HG02763 (cell line): ENCODE measurements at regions not wholly inside any gene's neighbourhood (a gene's known extent, or its start where the extent isn't known, plus 50 kb on each side); places are given as distances from the start of the nearest gene placed in this dataset.

Experiments used
- ATAC-seq: cut with Tn5 transposase; IDR thresholded peaks from one replicate; pipeline ENCODE4 v1.9.1; 2021; ENCODE audit warnings: mild to moderate bottlenecking, moderate library complexity; ENCODE audit not compliant: unreplicated experiment

DNA sequence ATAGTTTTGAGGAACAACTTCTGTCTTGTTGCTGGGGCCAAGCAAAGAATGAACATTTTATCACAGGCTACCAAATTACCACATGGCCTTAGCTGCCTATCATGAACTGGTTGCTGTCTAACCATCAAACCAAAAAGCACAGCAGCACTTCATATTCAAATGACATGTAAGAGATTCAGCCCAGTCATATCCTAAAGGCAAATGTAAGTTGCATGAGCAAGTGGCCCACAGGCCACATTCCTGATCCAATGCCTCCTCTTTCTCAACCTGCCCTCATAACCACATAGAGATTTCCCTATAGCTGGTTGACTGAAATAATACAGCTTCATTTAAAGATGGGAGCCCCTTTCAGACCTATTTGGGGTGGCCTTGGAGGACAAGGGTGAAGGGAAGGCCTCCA, 572.3 kb downstream of the IRS1 start:
- no peak for ATAC-seq

DNA sequence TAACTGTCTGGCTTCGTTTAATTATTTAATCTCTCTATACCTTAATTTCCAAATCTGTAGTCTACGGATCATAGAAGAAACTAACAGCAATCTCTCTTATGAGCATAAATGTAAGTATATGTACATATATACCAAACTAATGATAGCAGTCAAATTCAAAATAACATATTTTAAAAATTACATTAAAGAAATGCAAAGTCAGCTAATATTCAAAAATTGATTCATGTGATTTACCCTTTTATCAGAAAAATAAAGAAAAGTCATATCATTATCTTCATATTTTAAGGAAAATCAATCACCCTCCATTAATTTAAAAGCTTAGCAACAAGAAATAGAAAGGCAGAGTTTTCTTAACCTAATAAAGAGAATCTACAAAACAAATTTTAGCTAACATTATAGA, 575.9 kb downstream of the IRS1 start:
- no peak for ATAC-seq

DNA sequence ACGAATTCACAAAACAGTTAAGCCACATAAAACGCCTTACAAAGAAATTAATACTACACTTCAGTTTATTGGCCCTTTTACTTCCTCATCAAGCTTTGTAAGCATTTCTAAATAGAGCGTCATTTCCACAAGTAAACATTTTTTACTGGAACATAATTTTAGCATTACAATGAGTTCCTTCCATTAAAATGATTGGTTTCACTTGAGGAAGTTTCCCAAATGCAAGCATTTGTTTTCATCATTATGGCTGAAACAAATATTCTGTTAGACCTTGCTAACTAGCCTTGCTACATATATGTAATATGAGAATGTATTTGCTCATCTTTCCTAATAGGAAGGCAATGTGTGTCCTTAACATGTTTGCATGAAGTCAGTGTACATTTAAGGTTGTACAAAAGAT, 579.1 kb downstream of the IRS1 start:
- no peak for ATAC-seq

DNA sequence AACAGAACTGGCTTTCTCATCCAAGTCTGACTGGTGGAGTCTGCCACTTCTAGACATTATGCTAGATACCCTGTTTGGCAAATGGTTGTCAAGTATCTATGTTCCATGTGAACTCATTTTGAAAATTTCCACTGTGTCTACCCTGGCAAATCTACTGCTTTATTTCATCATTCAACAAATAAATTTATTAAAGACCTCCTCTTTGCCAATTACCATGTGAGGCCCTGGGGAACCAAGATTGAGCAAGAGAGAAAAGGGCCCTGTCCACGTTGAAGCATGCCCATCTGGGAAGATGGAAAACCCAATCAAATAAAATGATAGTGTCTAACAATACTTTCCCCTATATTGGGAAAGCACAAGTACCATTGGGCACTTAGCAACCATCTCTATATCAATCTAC, 582.4 kb downstream of the IRS1 start:
- ATAC-seq, result no peak

DNA sequence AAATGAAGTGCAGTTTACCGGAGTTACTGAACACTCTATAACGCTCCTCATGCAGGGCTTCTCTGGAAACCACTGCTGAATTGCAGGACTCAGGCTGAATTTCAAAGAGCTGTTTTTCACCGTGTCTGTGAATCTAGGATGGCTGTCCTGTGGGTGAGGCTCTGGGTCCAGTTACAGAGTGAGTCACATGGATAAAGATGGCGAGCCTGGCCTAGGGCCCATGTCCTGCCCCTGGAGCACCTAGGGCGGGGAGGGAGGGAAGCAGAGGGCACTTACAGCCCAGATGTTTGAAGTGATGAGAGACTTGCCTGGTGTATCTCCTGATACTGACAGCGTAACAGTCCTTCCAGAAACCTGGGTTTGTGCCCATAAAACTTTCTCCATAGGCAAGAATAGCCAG, 583.0 kb downstream of the IRS1 start:
- ATAC-seq, result no peak

DNA sequence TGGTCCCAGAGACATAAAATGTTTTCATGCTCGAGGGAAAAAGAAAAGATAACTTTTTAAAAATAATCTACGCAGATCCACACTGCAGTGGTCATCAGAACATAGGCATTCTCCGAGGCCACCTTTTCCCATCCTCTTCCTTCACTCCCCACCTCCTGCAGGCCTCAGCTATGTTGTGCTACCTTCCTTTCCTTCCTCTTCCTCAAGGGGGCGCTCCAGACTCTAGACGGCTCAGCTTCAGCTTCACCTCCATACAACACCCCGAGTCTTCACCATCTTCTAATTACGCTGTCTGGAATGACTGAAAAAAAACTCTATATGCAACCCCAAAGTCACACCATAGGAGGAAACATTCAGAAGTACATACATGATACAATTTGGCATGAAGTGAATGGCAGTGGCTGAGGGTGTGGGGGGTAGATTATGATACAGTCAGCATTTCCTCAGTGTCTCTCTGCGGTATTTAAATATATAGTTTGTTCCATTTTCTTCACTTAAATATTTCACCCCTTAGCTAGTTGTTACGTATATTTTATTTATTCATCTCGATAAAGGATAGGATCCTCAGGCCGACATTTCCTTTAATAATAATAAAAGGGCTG, 583.6 kb downstream of the IRS1 start:
- ATAC-seq, result peak; percentile 92

DNA sequence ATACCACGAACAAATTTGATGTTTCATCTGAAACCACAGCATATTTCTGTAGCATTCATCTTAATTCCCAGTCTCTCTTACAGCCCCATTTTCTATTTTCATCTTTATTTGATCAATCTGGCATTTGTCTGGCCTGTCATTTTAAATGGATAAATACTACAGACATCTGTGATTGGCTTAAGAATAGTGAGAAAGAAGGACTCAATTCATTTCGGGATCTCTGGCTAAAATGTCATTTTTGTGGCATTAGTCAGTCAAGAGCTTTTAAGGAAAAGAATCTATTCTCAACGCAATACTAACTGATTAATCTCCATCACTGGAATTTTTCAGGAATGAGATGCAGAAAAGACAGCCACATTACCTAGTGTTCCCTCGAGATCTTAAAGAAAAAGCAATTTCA, 585.9 kb downstream of the IRS1 start:
- ATAC-seq, result no peak

DNA sequence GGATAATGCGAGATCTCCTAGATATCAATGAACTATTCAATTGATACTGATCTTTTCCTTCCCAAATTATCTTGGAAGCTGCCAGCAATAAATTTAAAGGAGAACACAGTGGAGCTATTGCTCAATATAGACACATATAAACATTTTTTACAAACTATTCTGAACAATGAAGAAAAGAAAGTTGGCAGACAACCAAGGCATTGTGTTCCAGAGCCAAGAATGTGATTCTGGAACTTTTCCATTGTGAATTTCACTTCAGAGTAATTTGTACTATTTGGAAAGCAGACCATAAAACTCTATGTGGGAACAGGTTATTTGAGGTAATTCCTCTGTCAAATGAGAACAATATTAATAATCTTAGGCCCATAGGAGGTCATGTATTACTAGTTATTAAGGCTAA, 588.2 kb downstream of the IRS1 start:
- no peak for ATAC-seq

DNA sequence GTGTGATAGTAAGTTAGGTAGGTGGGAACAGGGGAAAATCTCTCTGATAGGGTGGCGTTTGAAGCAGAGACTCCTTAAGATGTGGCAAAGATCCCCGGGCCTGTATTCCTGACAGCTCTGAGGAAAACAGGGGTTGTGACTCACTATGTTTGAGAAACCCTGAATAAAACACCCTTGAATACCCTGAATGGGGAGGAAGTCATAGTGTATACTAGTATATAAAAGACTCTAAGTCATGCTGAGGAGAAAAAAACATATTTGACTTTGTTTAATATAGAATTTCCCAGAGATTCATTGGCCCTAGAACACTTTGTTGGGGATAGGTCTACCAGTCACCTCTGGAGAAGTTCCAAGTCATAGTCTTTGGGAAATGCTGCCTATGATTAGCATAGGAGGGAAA, 590.9 kb downstream of the IRS1 start:
- ATAC-seq, result no peak

DNA sequence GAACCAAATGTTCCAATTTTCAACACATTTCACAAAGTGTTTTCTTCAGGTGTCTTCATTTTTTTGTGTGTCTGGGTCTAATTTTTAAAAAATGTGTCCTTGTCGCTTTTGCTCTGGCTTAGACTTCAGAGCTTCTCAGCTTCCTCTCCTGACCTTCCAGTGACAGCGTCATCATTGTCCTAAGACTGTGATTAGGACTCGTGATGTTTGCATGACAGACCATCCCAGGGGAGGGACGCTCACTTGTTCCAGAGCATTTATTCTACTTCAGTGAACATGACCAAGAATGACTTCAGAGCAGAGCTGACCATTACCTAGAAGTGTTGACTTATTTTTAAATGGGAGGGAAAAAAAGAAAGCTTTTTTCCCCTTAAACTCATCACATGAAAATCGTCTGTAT, 591.9 kb downstream of the IRS1 start:
- no peak for ATAC-seq

DNA sequence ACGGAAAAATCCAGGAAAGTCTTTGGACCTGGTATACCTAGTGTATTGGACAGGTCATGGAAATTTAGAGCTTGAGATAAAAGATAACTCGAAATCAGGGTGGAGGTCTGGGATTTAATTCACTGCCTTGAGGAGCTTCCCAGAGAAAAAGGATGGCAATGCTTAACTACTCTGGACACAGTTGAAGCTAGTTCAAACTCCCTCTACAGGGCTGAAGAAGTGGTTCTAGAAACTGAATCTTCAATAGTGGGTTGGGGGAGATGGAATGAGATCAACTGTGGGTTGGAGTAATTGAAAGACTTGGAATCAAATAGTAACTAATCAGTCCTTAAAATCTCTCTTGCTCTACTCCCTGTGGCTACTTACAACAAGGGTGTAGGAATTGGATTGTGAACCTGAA, 600.1 kb downstream of the IRS1 start:
- no peak for ATAC-seq

DNA sequence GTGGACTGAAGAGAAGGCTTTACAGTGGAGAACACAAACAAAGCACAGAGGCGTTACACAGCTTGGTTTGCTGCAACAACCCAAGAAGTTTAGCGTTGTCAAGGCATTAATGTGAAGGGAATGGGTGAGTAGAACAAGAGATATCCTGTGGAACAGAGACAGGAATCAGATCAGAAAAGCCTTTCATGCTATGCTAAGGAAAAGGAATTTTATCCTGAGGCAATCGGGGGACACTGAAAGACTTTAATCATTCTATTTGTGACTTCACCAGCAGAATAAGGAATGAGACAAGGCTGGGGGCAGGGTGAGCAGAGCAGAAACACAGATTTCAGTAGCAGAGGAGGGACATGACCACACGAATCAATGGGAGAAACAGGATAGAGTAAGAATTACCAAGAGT, 600.7 kb downstream of the IRS1 start:
- ATAC-seq, result no peak

DNA sequence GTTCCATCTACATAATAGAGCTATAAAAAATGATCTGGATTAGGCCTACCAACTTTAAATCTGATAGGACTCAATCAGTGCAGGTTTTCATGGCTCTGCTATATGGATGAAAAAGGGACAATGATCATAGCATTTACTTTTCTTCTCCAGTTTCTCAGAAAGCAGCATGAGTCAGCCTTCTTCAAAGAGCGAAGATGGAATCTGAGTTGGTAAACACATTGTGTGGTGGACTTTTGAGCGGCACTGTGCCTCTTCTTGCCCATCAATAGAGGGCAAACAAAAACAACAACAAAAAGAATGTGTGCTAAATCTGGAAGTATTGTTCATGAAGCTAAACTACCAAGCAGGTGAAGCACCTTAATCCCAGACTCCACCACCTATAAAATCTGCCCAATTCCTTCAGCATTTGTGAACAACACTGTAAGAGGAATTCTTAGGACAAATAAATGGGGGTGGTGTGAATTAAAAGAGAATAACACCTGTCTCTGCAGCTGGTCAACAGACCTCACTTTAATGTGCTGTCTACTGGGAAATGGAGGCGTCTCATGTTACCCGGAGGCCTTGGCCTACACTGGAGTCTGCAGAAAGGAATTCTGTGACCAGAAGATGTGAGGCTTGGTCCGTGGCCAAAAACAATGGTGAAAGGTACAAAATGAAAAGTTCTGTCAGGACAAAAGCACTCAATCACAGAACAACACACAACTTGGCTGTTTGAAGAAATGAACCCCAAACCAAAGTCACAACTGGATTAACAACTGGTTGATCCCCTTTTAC, 609.0 kb downstream of the IRS1 start:
- no peak for ATAC-seq

DNA sequence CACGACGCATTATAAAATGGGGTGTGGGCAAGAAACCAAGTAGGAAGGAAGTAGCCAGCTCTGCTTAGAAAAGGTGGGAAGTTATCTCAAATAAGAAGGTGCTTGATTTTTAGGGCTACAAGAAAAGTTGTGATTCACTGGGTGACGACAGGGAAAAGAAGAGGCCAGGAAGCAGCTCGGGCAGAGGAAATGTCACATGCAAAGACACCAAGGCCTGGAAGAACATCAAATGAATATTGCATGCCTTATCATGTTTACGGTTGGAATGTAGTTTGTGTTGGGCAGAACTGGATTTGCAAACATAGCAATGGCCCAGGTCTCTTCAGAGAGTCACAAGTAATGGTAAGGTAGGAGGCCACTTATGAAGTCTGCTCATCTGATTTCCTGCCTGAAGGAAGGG, 610.6 kb downstream of the IRS1 start:
- no peak for ATAC-seq

DNA sequence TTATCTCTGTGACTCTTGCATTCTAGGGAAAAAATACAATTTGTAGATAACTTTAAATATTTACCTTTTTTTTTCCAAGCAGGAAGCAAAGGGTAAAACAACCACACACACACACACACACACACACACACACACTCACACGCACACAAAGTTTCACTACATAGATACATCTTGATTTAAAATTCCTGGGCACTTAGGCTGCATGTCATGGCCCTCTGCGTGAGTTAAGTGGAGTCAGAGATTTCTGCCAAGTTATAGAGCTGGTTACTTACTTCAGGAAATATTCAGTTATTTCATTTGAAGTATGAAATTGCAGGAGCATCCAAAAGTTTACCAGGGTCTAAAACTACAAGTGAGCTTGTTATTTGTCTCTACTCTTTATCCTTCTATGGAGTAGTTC, 612.0 kb downstream of the IRS1 start:
- no peak for ATAC-seq

DNA sequence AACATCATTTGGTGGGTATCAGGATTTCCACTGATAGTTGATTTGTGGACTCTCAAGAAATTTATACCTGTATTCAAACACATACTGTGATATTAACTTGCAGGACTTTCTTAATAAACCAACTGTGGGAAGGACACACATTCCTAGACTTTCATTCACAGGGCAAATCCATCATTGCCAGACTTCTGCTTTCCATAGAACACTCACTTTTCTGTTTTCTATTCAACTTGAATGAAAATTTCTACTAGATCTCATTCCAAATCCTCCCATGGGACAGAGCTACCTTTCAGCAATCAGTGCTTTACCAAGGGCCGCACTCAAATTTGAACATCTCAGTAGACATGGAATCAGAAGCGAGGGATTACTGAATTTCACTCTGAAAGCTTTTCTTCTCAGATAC, 612.5 kb downstream of the IRS1 start:
- ATAC-seq, result no peak

DNA sequence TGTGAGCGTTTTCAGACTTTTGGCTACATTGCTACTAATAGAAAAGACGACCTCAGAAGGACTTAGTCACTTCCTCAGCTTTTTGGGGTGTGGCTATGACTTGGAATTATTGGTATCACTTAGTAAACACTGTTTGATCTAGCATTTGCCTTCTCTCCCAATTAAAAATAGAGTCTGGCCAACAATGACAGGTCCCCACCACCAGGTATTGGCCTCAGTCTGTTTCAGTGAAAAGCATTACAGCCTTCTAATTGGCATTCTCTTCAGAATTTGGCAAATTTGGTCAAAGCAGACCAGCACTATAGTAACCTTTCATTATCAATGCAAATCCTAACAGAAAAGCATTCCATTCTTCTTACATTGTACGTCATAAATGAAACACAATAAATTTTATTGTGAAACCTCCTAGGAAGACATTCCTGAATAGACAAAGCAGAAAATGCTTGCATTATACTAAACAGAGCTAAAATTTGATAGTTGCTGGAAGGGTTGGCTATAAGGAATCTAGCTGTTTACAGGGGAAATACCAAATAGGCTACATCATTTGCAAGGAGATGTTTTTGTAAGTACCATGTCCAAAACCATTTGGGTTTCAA, 613.9 kb downstream of the IRS1 start:
- no peak for ATAC-seq

DNA sequence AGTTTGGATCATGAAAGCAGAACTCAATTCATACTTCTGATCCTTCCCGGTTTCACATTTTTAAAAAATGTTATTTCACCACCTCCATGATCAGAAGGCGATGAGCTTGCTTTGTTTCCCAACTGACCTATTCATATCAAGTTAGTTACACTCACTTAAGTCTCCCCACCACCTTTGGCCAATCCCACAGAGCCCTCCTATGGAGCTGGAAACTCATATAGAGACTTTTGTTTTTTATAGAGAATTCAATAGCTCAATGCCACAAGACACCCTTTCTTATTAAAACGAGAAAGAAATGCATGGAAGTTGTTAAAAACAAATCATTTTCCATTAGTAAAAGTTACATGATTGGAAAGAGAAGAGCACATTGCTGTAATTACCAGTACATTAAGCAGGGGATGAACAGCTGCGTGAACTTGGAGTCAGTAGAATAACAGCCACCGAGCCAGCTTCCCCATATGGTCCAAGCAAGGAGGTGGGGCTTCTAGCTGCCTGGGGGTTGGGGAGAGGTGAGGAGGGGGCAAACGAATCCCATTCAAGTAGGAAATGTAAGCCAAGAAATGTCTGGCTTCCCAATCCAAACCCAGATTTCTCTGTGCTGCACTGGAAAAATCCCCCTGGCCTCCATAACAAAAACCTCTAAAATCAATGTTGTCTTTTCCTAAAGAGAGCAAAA, 614.5 kb downstream of the IRS1 start:
- no peak for ATAC-seq

DNA sequence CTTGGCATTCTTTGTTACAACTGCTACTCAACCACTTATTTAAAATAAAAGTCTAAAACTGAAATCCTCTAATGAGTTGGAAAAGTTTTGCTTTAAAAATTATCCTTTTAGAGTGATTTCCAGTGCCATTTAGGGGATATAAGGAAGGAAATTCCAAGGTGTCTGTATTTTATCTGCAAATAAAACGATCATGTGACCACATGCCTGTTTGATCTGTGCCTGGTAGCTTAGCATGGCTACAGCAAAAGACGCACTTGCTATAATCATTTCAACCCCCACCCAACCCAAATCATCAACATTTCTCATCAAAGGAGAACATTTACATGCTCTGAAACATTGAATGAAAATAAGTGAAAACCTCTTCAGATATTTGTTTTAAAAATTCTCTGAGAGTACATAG, 615.1 kb downstream of the IRS1 start:
- no peak for ATAC-seq

DNA sequence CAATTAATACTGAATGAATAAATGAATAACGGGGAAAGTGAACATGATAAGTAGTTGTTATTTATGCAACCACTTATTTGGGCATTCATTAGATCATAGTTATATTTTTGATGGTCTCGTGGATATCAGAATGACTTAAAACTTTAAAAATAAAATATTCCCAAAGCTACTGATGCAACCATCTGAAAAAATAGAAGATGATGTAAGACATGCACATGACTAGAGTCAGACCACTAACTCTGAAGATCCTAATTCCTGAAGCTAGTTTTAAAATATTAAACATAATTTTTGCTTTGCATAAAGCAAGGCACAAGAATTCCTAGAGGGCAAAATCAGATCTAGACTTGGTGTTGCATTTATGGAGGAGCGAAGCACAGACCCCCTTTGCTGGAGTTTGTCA, 616.1 kb downstream of the IRS1 start:
- no peak for ATAC-seq

DNA sequence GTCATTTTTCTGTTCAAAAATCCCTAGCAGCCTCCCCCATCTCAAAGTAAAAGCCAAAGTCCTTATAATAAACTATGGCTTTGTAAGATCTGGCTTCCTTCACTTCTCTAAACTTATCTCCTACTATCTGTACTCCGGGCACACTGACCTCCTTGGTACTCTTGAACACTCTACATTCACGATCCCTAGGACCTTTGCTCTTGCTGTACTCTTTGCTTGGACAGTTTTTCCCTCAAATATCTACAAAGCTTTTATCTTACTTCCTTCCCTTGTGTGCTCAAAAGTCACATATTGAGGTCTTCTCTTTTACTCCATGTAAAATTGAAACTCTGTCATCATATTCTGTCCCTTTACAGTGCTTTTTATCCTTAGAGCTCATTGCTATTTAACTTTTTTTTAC, 616.6 kb downstream of the IRS1 start:
- no peak for ATAC-seq

DNA sequence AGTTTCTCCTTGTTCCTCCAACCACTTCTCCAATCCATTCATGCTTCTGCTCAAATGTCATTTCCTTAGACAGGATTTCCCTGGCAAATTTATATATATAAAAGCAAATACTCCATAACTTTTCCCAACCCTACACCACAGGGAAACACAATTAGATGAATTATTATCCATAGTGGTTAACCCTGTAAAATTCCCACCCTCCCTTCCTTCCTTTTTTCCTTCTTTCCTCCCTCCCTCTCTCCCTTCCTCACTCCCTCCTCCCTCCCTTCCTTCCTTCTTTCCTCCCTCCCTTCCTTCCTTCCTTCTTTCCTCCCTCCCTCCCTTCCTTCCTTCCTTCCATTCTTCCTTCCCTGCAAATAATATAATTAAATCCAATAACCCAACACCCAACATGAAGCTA, 617.7 kb downstream of the IRS1 start:
- ATAC-seq, result no peak
